ENCODE measurements at regions not wholly inside any gene's neighbourhood (a gene's known extent, or its start where the extent isn't known, plus 50 kb on each side); places are given as distances from the start of the nearest gene placed in this dataset.

GRCh38 chr1:219304227-219305226, 130.8 kb downstream of the LYPLAL1 start:
- no peak for DNase-seq (ENCODE audit: low read depth, low spot score)
- H3K4me3 ChIP-seq (ENCODE audit: low read depth, low read length): no peak overlapping the region
- CTCF ChIA-PET: no interaction called here
- no peak for TF ChIP-seq CTCF (IDR thresholded peaks at IDR 0.05; ENCODE audit: insufficient read depth, low read length, missing control alignments)
- POLR2A ChIA-PET: no interaction called here

DNA sequence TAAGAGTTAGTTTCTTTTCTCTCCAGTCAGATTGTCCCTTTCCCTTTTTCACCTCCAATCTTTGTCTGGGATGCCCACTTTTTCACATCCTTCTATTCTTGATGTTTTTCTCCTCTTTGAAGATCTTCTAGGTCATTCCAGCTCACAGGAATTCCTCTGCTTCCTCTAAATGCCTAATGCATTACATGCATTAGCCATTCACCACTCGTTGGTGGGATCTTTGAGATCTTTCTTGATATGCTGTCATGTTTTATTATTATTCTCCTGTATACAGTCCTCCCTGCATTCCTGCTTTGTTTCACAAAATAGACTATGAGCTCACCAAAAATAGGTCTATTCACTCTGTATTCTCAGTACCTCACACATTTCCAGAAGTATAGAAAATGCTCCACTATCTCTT, 129.0 kb downstream of the LYPLAL1 start:
- no peak for DNase-seq (ENCODE audit: low read depth, low spot score)
- H3K4me3 ChIP-seq (ENCODE audit: low read depth, low read length): no peak overlapping the region
- ChIA-PET CTCF (no interaction called here), POLR2A (no interaction called here)
- no peak for TF ChIP-seq CTCF (IDR thresholded peaks at IDR 0.05; ENCODE audit: insufficient read depth, low read length, missing control alignments)

GRCh38 chr1:219299420-219299819, 125.7 kb downstream of the LYPLAL1 start:
- no peak for DNase-seq (ENCODE audit: low read depth, low spot score)
- no peak overlapping the region for H3K4me3 ChIP-seq (ENCODE audit: low read depth, low read length)
- ChIA-PET POLR2A (no interaction called here), CTCF (interaction anchor here (1.1 kb wide), 1 partner anchor 14 kb away, joined by 3 read pairs; no protein-coding TSS in a partner anchor)
- TF ChIP-seq CTCF (IDR thresholded peaks at IDR 0.05; ENCODE audit: insufficient read depth, low read length, missing control alignments): no peak

DNA sequence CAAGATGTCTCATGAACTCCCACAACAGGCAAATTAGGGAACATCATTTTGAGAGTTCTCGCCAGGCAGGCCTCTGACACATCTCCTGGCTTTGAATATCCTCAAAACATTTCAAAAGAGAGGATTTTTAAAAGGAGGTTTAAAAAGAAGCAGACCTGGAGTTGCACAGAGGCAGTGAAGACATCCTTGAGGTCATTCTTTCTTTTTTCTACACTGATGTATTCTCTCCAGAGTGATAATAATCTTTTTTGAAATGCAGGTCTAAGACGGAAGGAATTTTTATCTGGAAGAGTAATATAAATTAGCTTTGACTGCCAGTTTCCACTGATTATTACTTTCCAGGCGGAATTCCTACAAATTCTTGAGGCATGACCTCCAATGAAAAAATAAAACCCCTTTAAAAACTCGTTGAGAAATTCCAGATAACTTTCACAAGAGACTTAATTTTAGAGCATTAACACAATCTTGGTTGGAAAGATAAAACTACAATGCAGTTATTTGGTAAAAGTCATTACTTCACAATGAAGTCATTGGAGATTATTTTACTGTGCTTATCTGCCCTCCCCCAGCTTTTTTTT, 125.0 kb downstream of the LYPLAL1 start:
- no peak for TF ChIP-seq CTCF (IDR thresholded peaks at IDR 0.05; ENCODE audit: insufficient read depth, low read length, missing control alignments)
- no peak for DNase-seq (ENCODE audit: low read depth, low spot score)
- H3K4me3 ChIP-seq (ENCODE audit: low read depth, low read length): no peak overlapping the region
- POLR2A ChIA-PET: no interaction called here
- CTCF ChIA-PET: no interaction called here

GRCh38 chr1:219296430-219297355, 123.0 kb downstream of the LYPLAL1 start:
- POLR2A ChIA-PET: no interaction called here
- DNase-seq (ENCODE audit: low read depth, low spot score): no peak
- CTCF ChIA-PET: no interaction called here
- TF ChIP-seq CTCF (IDR thresholded peaks at IDR 0.05; ENCODE audit: insufficient read depth, low read length, missing control alignments): no peak
- H3K4me3 ChIP-seq (ENCODE audit: low read depth, low read length): no peak overlapping the region
